OCI-LY3 (cell line): ENCODE measurements at regions not wholly inside any gene's neighbourhood (a gene's known extent, or its start where the extent isn't known, plus 50 kb on each side); places are given as distances from the start of the nearest gene placed in this dataset.

Experiments used
- H2AFZ ChIP-seq: fragments of 200-600, 300-600 bp; shearing (Covaris generic); 2 replicates; pipeline ENCODE4 v1.6.0; 2014; ENCODE audit warnings: antibody characterized with exemption, low read depth, low read length
- H3K27ac ChIP-seq: fragments of 200-600, 300-600 bp; sonication (generic); 2 replicates; pipeline ENCODE4 v1.5.1; 2014; ENCODE audit warnings: mild to moderate bottlenecking, low read length, moderate library complexity, mixed read lengths
- H3K27me3 ChIP-seq: fragments of 200-600, 300-600 bp; sonication (generic); 2 replicates; pipeline ENCODE4 v1.6.1; 2014; ENCODE audit warnings: low read depth, low read length, mixed read lengths
- H3K36me3 ChIP-seq: fragments of 200-600, 300-600 bp; sonication (generic); replicated peaks from 2 replicates; pipeline ENCODE3; 2014; ENCODE audit warnings: low read depth, low read length, mixed read lengths
- H3K4me1 ChIP-seq: fragments of 300-600, 200-600 bp; sonication (generic); 2 replicates; pipeline ENCODE4 v1.6.1; 2014; ENCODE audit warnings: low read length, mixed read lengths
- H3K4me2 ChIP-seq: fragments of 200-600, 300-600 bp; sonication (generic); 2 replicates; pipeline ENCODE4 v1.6.1; 2014; ENCODE audit warnings: low read length, mixed read lengths
- H3K4me3 ChIP-seq: fragments of 300-600, 200-600 bp; sonication (generic); 2 replicates; pipeline ENCODE4 v1.5.1; 2014; ENCODE audit warnings: antibody characterized with exemption, mild to moderate bottlenecking, low read length, moderate library complexity
- H3K79me2 ChIP-seq: fragments of 300-600, 200-600 bp; shearing (Covaris generic); 2 replicates; pipeline ENCODE4 v1.6.1; 2014; ENCODE audit warnings: mild to moderate bottlenecking, low read length, mixed read lengths
- H3K9ac ChIP-seq: fragments of 300-600, 200-600 bp; shearing (Covaris generic); 2 replicates; pipeline ENCODE4 v1.6.0; 2014; ENCODE audit warnings: mild to moderate bottlenecking, low read length, moderate library complexity
- H3K9me3 ChIP-seq: fragments of 200-600, 300-600 bp; shearing (Covaris generic); 2 replicates; pipeline ENCODE4 v1.6.1; 2014; ENCODE audit warnings: low read length, mixed read lengths; ENCODE audit not compliant: insufficient read depth
- H4K20me1 ChIP-seq: fragments of 200-600, 300-600 bp; sonication (generic); 2 replicates; pipeline ENCODE4 v1.6.1; 2016; ENCODE audit warnings: low read length, mixed read lengths; ENCODE audit not compliant: insufficient read depth
- CTCF ChIP-seq: fragments of 200-600, 300-600 bp; sonication (generic); IDR thresholded peaks from 2 replicates; pipeline ENCODE4 v1.5.1; 2014; ENCODE audit warnings: antibody characterized with exemption, low read length, low read depth
- EZH2phosphoT487 ChIP-seq: fragments of 200-600 bp; shearing (Covaris generic); IDR thresholded peaks from 2 replicates; pipeline ENCODE4 v1.6.1; 2018; ENCODE audit warnings: antibody characterized with exemption, mixed run types, low read depth

- H3K27ac ChIP-seq: no peak overlapping the region
- H3K4me2 ChIP-seq: no peak overlapping the region
- H4K20me1 ChIP-seq: no peaks in the 10 kb centered on the region
- H3K9me3 ChIP-seq: no peaks in the 10 kb centered on the region
- H3K4me1 ChIP-seq: no peaks in the 10 kb centered on the region
- no peaks in the 10 kb centered on the region for H3K27me3 ChIP-seq
- H2AFZ ChIP-seq: no peak overlapping the region
- H3K36me3 ChIP-seq: no peaks in the 10 kb centered on the region
- H3K79me2 ChIP-seq: no peaks in the 10 kb centered on the region
- no peak overlapping the region for H3K4me3 ChIP-seq
- H3K9ac ChIP-seq: no peak overlapping the region
- no peak for TF ChIP-seq EZH2phosphoT487
- no peak for TF ChIP-seq CTCF
These were observed 476.3 kb upstream of the GRIA1 start for GRCh38 chr5:153014194-153014593.

GRCh38 chr5:153018121-153018520 lies 472.3 kb upstream of the GRIA1 start:
- H3K9me3 ChIP-seq: no peaks in the 10 kb centered on the region
- no peak overlapping the region for H3K4me3 ChIP-seq
- no peaks in the 10 kb centered on the region for H3K36me3 ChIP-seq
- H3K4me2 ChIP-seq: no peak overlapping the region
- no peak for TF ChIP-seq EZH2phosphoT487
- TF ChIP-seq CTCF: no peak
- no peaks in the 10 kb centered on the region for H4K20me1 ChIP-seq
- H2AFZ ChIP-seq: no peak overlapping the region
- H3K4me1 ChIP-seq: no peaks in the 10 kb centered on the region
- no peak overlapping the region for H3K27ac ChIP-seq
- no peak overlapping the region for H3K9ac ChIP-seq
- H3K27me3 ChIP-seq: no peaks in the 10 kb centered on the region
- H3K79me2 ChIP-seq: no peaks in the 10 kb centered on the region

GRCh38 chr5:153030755-153031725 lies 459.4 kb upstream of the GRIA1 start:
- no peaks in the 10 kb centered on the region for H3K4me1 ChIP-seq
- no peak overlapping the region for H3K9ac ChIP-seq
- no peaks in the 10 kb centered on the region for H3K36me3 ChIP-seq
- H3K79me2 ChIP-seq: no peaks in the 10 kb centered on the region
- no peak overlapping the region for H3K27ac ChIP-seq
- no peak overlapping the region for H3K4me2 ChIP-seq
- H2AFZ ChIP-seq: no peak overlapping the region
- no peak for TF ChIP-seq CTCF
- H3K27me3 ChIP-seq: no peaks in the 10 kb centered on the region
- H4K20me1 ChIP-seq: no peaks in the 10 kb centered on the region
- no peaks in the 10 kb centered on the region for H3K9me3 ChIP-seq
- no peak overlapping the region for H3K4me3 ChIP-seq

- no peak overlapping the region for H2AFZ ChIP-seq
- H3K9me3 ChIP-seq: no peaks in the 10 kb centered on the region
- TF ChIP-seq EZH2phosphoT487: no peak
- no peak for TF ChIP-seq CTCF
- H4K20me1 ChIP-seq: no peaks in the 10 kb centered on the region
- H3K27ac ChIP-seq: no peak overlapping the region
- no peaks in the 10 kb centered on the region for H3K4me1 ChIP-seq
- H3K79me2 ChIP-seq: no peaks in the 10 kb centered on the region
- H3K9ac ChIP-seq: no peak overlapping the region
- no peaks in the 10 kb centered on the region for H3K27me3 ChIP-seq
- H3K4me2 ChIP-seq: no peak overlapping the region
- no peak overlapping the region for H3K4me3 ChIP-seq
- no peaks in the 10 kb centered on the region for H3K36me3 ChIP-seq
These were observed 451.0 kb upstream of the GRIA1 start for GRCh38 chr5:153039501-153039900.
